Lower leg skin (tissue), 4 donors: ENCODE measurements at regions not wholly inside any gene's neighbourhood (a gene's known extent, or its start where the extent isn't known, plus 50 kb on each side); places are given as distances from the start of the nearest gene placed in this dataset.

ENCODE experiments used
- DNase-seq, 2 donors: peaks; one replicate each; pipeline ENCODE4 v3.0.0-alpha.2; 2019; ENCODE audit warnings: low spot score in 2 of 2
- H3K4me3 ChIP-seq: fragments of 200-600 bp; sonication (generic); 2 replicates; pipeline ENCODE4 v1.5.1; 2017; ENCODE audit warnings: mild to moderate bottlenecking, low read depth; ENCODE audit not compliant: poor library complexity, severe bottlenecking
- POLR2A ChIP-seq, 2 donors: fragments of 450-650 bp; IDR thresholded peaks; one replicate each; pipeline ENCODE4 v1.6.1; 2016 to 2017; ENCODE audit warnings: antibody characterized with exemption in 2 of 2, mild to moderate bottlenecking in 1 of 2, moderate library complexity in 1 of 2
- WGBS, 2 donors: methylation state at CpG; one replicate each; pipeline ENCODE4 v1.1.5; 2018; 5-methylcytosine and 5-hydroxymethylcytosine counted together
- intact Hi-C: fragments of 100-400 bp; cut with DNase I; formaldehyde crosslinking; loops from one replicate; pipeline ENCODE4 v1.15.0; 2023; ENCODE audit warnings: low total_unique reads
- TF ChIP-seq, protein P1 (sequence below), 3 donors: fragments of 450-650 bp; IDR thresholded peaks; one replicate each; pipeline ENCODE4 v1.5.1; 2016; ENCODE audit warnings: antibody characterized with exemption in 3 of 3, mild to moderate bottlenecking in 3 of 3, moderate library complexity in 2 of 3

DNA sequence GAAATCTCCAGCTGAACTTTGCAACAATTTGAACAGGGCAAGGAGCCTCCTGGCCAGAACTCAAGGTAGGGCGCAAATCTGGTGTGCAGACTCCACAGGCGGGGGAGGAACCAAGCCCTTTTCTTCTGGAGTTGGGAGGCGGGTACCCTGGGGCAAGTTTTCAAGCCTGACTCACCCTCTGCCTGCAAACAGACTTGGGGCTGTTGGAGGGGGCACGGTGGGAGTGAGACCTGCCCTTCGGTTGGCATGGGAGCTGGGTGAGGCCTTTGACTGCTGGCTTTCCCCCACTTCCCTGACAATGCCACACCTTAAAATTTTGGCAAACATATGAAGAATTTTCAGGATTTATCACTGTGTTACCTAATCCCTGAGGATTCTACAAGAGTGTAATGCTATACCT is 709.8 kb upstream of the DIAPH2 start:
- WGBS, 2 donors, result 61 to 71% methylated on average over 5 of the region's 5 CpGs
- TF ChIP-seq, protein P1, sequence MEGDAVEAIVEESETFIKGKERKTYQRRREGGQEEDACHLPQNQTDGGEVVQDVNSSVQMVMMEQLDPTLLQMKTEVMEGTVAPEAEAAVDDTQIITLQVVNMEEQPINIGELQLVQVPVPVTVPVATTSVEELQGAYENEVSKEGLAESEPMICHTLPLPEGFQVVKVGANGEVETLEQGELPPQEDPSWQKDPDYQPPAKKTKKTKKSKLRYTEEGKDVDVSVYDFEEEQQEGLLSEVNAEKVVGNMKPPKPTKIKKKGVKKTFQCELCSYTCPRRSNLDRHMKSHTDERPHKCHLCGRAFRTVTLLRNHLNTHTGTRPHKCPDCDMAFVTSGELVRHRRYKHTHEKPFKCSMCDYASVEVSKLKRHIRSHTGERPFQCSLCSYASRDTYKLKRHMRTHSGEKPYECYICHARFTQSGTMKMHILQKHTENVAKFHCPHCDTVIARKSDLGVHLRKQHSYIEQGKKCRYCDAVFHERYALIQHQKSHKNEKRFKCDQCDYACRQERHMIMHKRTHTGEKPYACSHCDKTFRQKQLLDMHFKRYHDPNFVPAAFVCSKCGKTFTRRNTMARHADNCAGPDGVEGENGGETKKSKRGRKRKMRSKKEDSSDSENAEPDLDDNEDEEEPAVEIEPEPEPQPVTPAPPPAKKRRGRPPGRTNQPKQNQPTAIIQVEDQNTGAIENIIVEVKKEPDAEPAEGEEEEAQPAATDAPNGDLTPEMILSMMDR (IDR thresholded peaks at IDR 0.05), result no peak
- no peak for TF ChIP-seq POLR2A (IDR thresholded peaks at IDR 0.05)
- H3K4me3 ChIP-seq, result no peak overlapping the region
- no peak for DNase-seq
- intact Hi-C loops, result no loop called here

- TF ChIP-seq, protein P1 (IDR thresholded peaks at IDR 0.05), result no peak
- TF ChIP-seq POLR2A (IDR thresholded peaks at IDR 0.05), result no peak
- H3K4me3 ChIP-seq, result no peak overlapping the region
- intact Hi-C loops, result no loop called here
- WGBS, 2 donors, result 68 to 77% methylated on average over 3 of the region's 3 CpGs
- no peak for DNase-seq
Observed at GRCh38 chrX:95995583-95995982, 689.1 kb upstream of the DIAPH2 start.

DNA sequence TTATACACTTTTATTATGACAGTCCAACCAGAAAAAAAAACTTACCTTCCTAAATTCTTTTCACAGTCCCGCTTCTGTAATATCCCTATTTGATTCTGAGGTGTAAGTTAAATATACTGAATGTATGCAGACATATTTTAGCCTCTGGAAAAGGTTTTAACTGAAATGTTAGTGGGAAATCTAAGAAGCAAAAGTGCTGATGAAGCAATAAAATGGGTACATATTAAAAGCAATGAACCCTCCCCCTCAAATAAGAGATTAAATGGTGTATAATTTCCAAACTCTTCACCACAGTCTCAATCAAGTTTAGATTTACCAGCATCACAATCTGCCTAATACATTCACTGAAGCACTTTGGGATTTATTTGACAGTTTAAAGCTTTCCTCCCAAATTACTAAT is 688.3 kb upstream of the DIAPH2 start:
- WGBS, 2 donors, result 67 to 73% methylated on average over 1 of the region's 1 CpG
- TF ChIP-seq POLR2A (IDR thresholded peaks at IDR 0.05), result no peak
- TF ChIP-seq, protein P1 (IDR thresholded peaks at IDR 0.05), result no peak
- intact Hi-C loops, result no loop called here

GRCh38 chrX:96002431-96002830 is 682.2 kb upstream of the DIAPH2 start:
- intact Hi-C loops, result no loop called here
- no peak overlapping the region for H3K4me3 ChIP-seq
- 51 to 70% methylated on average over 5 of the region's 5 CpGs for WGBS, 2 donors
- TF ChIP-seq, protein P1 (IDR thresholded peaks at IDR 0.05), result no peak
- TF ChIP-seq POLR2A (IDR thresholded peaks at IDR 0.05), result no peak
- DNase-seq, result no peak

More for the DNA sequence above, 688.3 kb upstream of the DIAPH2 start:
- DNase-seq, result no peak
- no peak overlapping the region for H3K4me3 ChIP-seq

- 60 to 83% methylated on average over 2 of the region's 2 CpGs for WGBS, 2 donors
- no peak for DNase-seq
- TF ChIP-seq, protein P1 (IDR thresholded peaks at IDR 0.05), result no peak
- TF ChIP-seq POLR2A (IDR thresholded peaks at IDR 0.05), result no peak
- intact Hi-C loops, result no loop called here
- no peak overlapping the region for H3K4me3 ChIP-seq
Observed at GRCh38 chrX:96004386-96004785, 680.3 kb upstream of the DIAPH2 start.

GRCh38 chrX:96006281-96006680 is 678.4 kb upstream of the DIAPH2 start:
- H3K4me3 ChIP-seq, result no peak overlapping the region
- no peak for DNase-seq
- 67 to 81% methylated on average over 3 to 4 of the region's 4 CpGs for WGBS, 2 donors
- intact Hi-C loops, result no loop called here
- TF ChIP-seq POLR2A (IDR thresholded peaks at IDR 0.05), result no peak
- TF ChIP-seq, protein P1 (IDR thresholded peaks at IDR 0.05), result no peak
